Right cardiac atrium (tissue), 5 donors: ENCODE measurements at regions not wholly inside any gene's neighbourhood (a gene's known extent, or its start where the extent isn't known, plus 50 kb on each side); places are given as distances from the start of the nearest gene placed in this dataset.

ENCODE experiments used
- ATAC-seq, 2 donors: fragments of 200-7000 bp; cut with Tn5 transposase; one replicate each; pipeline versions ENCODE4 v1.8.0 to v1.9.1; 2020; ENCODE audit warnings: moderate library complexity in 2 of 2, mild to moderate bottlenecking in 1 of 2
- DNase-seq, 3 donors: peaks; one replicate each; pipeline ENCODE4 v3.0.0-alpha.2; 2020
- H3K27ac ChIP-seq: one replicate; pipeline ENCODE4 v1.5.1; 2013; ENCODE audit warnings: mild to moderate bottlenecking, low read length, control low read depth, moderate library complexity
- H3K27me3 ChIP-seq: one replicate; pipeline ENCODE4 v1.6.1; 2013; ENCODE audit not compliant: control insufficient read depth, insufficient read depth
- H3K4me1 ChIP-seq: one replicate; pipeline ENCODE4 v1.6.1; 2013; ENCODE audit warnings: low read length; ENCODE audit not compliant: control insufficient read depth, insufficient read depth
- H3K4me3 ChIP-seq: one replicate; pipeline ENCODE4 v1.5.1; 2013; ENCODE audit warnings: low read length, control low read depth
- H3K9me3 ChIP-seq: one replicate; pipeline ENCODE4 v1.6.1; 2013; ENCODE audit warnings: low read length; ENCODE audit not compliant: control insufficient read depth
- WGBS: extraction: QIAGEN DNeasy Blood & Tissue Kit; methylation state at CpG from one replicate; pipeline ENCODE4 v1.1.7; 2013; 5-methylcytosine and 5-hydroxymethylcytosine counted together
- intact Hi-C, 4 donors: fragments of 100-400 bp; cut with DNase I; formaldehyde crosslinking; loops; one replicate each; pipeline versions ENCODE4 v1.11.0 to v1.14.0; 2022 to 2023
- donor health status: healthy with polysubstance abuse.
- donor health status: DM: no; HTN: yes; CAD: no.
- donor health status: DM: no; HTN: no; CAD: no.
- donor health status: DM: no; HTN: yes; CAD: no; lungs with severe emphysema.
- donor health status: DM: yes; HTN: yes; CAD: no.

DNA sequence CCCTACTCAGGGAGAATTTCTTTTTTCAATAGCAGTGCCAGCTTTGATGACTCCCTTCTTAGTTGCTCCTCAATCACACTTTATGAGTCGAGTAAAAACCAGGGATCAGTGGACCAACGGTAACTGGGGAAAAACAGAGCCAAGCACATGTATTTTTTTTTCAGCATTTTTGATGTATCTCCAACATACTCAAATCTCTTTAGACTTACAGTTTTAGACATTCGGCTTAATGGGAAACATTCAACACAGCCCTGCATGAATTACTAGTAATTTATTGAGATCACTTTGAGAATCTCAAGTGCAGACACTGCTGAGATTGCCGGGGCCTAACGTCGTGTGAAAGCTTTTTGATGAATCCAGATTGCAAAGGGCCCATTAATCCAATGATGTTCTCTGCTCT, 306.7 kb downstream of the NUAK1 start:
- H3K27me3 ChIP-seq: no peaks in the 10 kb centered on the region
- DNase-seq (peak in 1 of 3 donors; percentile 17), ATAC-seq (no peak)
- no peak overlapping the region for H3K27ac ChIP-seq
- H3K4me1 ChIP-seq: no peaks in the 10 kb centered on the region
- no peaks in the 10 kb centered on the region for H3K9me3 ChIP-seq
- 86% methylated on average over 6 of the region's 6 CpGs for WGBS
- H3K4me3 ChIP-seq: no peak overlapping the region
- intact Hi-C loops: no loop called here

GRCh38 chr12:105832806-105833205, 305.9 kb downstream of the NUAK1 start:
- no peak for ATAC-seq
- intact Hi-C loops: no loop called here
- Histone ChIP-seq H3K27me3 (no peaks in the 10 kb centered on the region), H3K4me3 (no peak overlapping the region), H3K9me3 (no peaks in the 10 kb centered on the region), H3K27ac (no peak overlapping the region), H3K4me1 (no peaks in the 10 kb centered on the region)
- 84% methylated on average over 4 of the region's 4 CpGs for WGBS
- no peak for DNase-seq

DNA sequence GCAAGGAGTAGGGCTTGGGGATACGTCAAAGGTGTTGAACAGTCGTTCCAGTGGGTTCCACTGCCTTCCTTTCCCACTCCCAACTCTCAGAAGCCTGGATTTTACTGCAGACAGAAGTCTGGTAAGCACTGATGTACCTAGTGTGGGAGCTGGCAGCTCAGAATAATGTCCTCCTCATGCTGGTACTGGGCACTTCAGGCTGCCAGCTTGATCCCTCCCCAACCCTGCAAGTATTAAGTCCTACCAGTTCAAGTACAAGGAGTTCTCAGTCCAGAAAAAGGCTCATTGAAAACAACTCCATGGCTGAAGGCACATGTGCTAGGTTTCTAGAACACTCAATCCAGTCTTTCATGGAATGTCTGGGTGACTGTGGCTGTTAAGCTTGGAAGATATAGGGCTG, 304.3 kb downstream of the NUAK1 start:
- no peak for DNase-seq
- Histone ChIP-seq H3K4me1 (no peaks in the 10 kb centered on the region), H3K4me3 (no peak overlapping the region), H3K27me3 (no peaks in the 10 kb centered on the region), H3K9me3 (no peaks in the 10 kb centered on the region), H3K27ac (no peak overlapping the region)
- intact Hi-C loops: no loop called here
- WGBS: 93% methylated on average over 2 of the region's 2 CpGs
- ATAC-seq: no peak

GRCh38 chr12:105835580-105836241, 303.0 kb downstream of the NUAK1 start:
- no peak overlapping the region for H3K4me3 ChIP-seq
- 80% methylated on average over 4 of the region's 4 CpGs for WGBS
- intact Hi-C loops: no loop called here
- ATAC-seq: peak in 1 of 2 donors; percentile 30
- no peaks in the 10 kb centered on the region for H3K27me3 ChIP-seq
- H3K27ac ChIP-seq: no peak overlapping the region
- H3K9me3 ChIP-seq: no peaks in the 10 kb centered on the region
- no peaks in the 10 kb centered on the region for H3K4me1 ChIP-seq
- DNase-seq: no peak

DNA sequence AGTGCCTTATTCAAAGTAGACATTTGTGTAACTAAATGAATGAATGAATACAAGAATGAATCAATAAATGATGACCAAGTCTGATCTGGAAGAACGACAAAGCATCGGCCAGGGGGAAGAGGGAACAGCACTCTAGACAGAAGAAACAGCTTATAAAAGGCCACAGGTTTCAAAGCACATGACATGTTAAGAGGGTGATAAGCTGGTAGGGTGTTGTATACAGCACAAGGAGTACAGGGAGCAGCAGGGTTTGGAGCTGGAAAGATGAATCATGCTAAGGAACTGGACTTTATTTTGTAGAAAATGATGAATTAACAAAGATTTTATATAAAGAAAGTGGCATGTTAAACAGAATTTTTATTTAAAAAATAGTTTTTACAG, 302.5 kb downstream of the NUAK1 start:
- intact Hi-C loops: no loop called here
- H3K27ac ChIP-seq: no peak overlapping the region
- no peaks in the 10 kb centered on the region for H3K9me3 ChIP-seq
- no peak overlapping the region for H3K4me3 ChIP-seq
- no peaks in the 10 kb centered on the region for H3K27me3 ChIP-seq
- ATAC-seq (peak; percentile 66 to 69), DNase-seq (no peak)
- 63% methylated on average over 2 of the region's 2 CpGs for WGBS
- no peaks in the 10 kb centered on the region for H3K4me1 ChIP-seq

GRCh38 chr12:105839629-105840127, 299.1 kb downstream of the NUAK1 start:
- DNase-seq: no peak
- H3K4me3 ChIP-seq: no peak overlapping the region
- WGBS: 92% methylated on average over 4 of the region's 4 CpGs
- no peaks in the 10 kb centered on the region for H3K27me3 ChIP-seq
- H3K4me1 ChIP-seq: no peaks in the 10 kb centered on the region
- intact Hi-C loops: no loop called here
- no peaks in the 10 kb centered on the region for H3K9me3 ChIP-seq
- ATAC-seq: no peak
- no peak overlapping the region for H3K27ac ChIP-seq

DNA sequence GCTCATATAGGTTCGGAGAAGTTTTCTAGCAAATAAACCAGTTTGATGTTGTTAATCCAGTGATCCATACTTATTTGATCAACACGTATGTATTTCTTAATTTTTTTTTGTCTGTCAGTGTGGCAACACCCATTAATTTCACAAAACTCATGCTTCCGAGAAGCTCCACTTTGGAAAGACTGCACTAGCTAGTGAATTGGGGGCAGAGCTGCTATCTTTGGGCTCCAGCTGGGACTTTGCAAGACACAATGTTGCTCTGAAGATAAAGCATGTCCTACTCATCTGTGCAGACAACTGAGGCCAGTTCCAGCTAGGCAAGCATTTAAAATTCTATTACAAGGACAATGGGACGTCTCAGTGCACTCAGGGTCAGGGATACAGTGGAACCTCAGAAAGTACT, 298.4 kb downstream of the NUAK1 start:
- no peak overlapping the region for H3K27ac ChIP-seq
- no peaks in the 10 kb centered on the region for H3K4me1 ChIP-seq
- 79% methylated on average over 4 of the region's 4 CpGs for WGBS
- no peaks in the 10 kb centered on the region for H3K27me3 ChIP-seq
- ATAC-seq (no peak), DNase-seq (no peak)
- no peak overlapping the region for H3K4me3 ChIP-seq
- intact Hi-C loops: no loop called here
- H3K9me3 ChIP-seq: no peaks in the 10 kb centered on the region

DNA sequence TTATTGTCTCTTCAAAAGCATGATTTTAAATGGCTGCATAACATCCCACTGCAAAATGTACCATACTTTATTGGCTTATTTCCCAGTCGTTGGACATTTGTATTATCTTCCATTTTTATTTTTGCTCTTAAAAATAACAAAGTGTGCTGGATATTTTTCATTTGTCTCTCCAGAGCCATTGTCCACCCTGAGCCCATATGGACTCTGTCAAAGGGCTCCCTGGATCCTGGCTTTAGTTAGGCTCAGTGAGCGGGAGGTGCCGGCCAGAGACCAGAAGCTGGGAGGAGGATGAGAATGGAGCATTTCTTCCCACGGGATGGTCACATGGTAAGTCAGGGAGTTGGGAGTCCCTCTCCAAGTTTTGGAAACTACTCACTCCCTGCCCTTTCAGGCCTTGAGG, 296.9 kb downstream of the NUAK1 start:
- Histone ChIP-seq H3K27me3 (no peaks in the 10 kb centered on the region), H3K9me3 (no peaks in the 10 kb centered on the region), H3K4me1 (no peaks in the 10 kb centered on the region), H3K27ac (no peak overlapping the region), H3K4me3 (no peak overlapping the region)
- DNase-seq: no peak
- 52% methylated on average over 4 of the region's 4 CpGs for WGBS
- no peak for ATAC-seq
- intact Hi-C loops: no loop called here

GRCh38 chr12:105843561-105843960, 295.2 kb downstream of the NUAK1 start:
- no peaks in the 10 kb centered on the region for H3K9me3 ChIP-seq
- intact Hi-C loops: no loop called here
- ATAC-seq (no peak), DNase-seq (no peak)
- H3K27ac ChIP-seq: no peak overlapping the region
- H3K4me1 ChIP-seq: no peaks in the 10 kb centered on the region
- no peak overlapping the region for H3K4me3 ChIP-seq
- WGBS: 81% methylated on average over 2 of the region's 2 CpGs
- H3K27me3 ChIP-seq: no peaks in the 10 kb centered on the region

- Histone ChIP-seq H3K4me3 (no peak overlapping the region), H3K27ac (no peak overlapping the region), H3K4me1 (no peaks in the 10 kb centered on the region), H3K9me3 (no peaks in the 10 kb centered on the region), H3K27me3 (no peaks in the 10 kb centered on the region)
- 84% methylated on average over 11 of the region's 11 CpGs for WGBS
- intact Hi-C loops: no loop called here
- ATAC-seq (no peak), DNase-seq (no peak)
These were observed 294.6 kb downstream of the NUAK1 start for GRCh38 chr12:105843986-105844760.

DNA sequence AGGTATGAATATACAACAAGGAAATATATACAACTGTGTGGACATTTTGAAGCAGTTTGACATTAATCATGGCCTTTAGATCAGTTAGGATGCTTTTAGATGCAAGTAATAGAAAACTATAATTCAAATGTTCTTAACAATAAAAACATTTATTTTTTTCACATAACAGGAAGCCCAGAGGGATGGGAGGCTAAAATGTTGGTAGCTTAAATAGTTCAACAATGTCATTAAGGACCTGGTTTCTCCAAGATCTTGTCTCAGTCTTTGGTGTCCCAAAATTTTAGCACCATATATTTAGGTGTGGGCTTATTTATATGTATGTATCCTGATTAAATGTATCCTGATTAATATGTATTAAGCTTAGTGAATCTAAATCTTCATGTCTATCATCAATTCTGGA, 292.4 kb downstream of the NUAK1 start:
- H3K27ac ChIP-seq: no peak overlapping the region
- H3K4me1 ChIP-seq: no peaks in the 10 kb centered on the region
- ATAC-seq: no peak
- H3K4me3 ChIP-seq: no peak overlapping the region
- no peaks in the 10 kb centered on the region for H3K27me3 ChIP-seq
- DNase-seq: no peak
- intact Hi-C loops: no loop called here
- no peaks in the 10 kb centered on the region for H3K9me3 ChIP-seq
